B cell (primary cell): ENCODE measurements at regions not wholly inside any gene's neighbourhood (a gene's known extent, or its start where the extent isn't known, plus 50 kb on each side); places are given as distances from the start of the nearest gene placed in this dataset.

Experiments
- EZH2 ChIP-seq: IDR thresholded peaks from 2 replicates; pipeline ENCODE4 v1.6.1; 2012; ENCODE audit warnings: borderline replicate concordance, low read depth, mild to moderate bottlenecking, moderate library complexity, low read length; ENCODE audit not compliant: insufficient read depth, poor library complexity, severe bottlenecking
- TF ChIP-seq, protein P1 (sequence below): fragments of 200-600 bp; IDR thresholded peaks from one replicate; pipeline ENCODE4 v1.8.0; 2022; ENCODE audit warnings: antibody characterized with exemption, mild to moderate bottlenecking

DNA sequence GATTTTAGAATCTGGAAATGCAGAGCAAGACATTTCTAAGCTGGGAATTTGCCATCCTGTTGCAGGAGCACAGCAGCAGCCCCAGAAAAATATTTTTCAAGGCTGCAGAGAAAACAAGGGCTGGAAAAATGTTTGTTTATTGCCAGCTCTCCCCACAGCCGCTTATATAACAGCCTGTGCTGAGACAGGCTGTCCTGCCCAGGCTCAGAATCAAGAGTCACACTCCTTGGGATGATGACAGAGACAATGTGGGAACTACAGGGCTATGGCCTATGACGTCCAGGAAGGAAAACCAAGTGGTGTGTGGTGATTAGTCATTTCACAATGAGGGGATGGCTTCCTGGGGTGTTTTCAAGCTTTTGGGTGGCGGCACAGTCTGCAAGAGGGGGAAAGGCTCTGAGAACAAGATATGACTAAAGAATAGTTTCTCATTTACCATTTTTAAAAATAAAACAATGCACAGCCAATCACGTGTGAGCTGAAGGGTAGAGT is 136.3 kb upstream of the SERP2 start:
- TF ChIP-seq, protein P1, sequence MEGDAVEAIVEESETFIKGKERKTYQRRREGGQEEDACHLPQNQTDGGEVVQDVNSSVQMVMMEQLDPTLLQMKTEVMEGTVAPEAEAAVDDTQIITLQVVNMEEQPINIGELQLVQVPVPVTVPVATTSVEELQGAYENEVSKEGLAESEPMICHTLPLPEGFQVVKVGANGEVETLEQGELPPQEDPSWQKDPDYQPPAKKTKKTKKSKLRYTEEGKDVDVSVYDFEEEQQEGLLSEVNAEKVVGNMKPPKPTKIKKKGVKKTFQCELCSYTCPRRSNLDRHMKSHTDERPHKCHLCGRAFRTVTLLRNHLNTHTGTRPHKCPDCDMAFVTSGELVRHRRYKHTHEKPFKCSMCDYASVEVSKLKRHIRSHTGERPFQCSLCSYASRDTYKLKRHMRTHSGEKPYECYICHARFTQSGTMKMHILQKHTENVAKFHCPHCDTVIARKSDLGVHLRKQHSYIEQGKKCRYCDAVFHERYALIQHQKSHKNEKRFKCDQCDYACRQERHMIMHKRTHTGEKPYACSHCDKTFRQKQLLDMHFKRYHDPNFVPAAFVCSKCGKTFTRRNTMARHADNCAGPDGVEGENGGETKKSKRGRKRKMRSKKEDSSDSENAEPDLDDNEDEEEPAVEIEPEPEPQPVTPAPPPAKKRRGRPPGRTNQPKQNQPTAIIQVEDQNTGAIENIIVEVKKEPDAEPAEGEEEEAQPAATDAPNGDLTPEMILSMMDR: no peak
- no peak for TF ChIP-seq EZH2
